ENCODE measurements at regions not wholly inside any gene's neighbourhood (a gene's known extent, or its start where the extent isn't known, plus 50 kb on each side); places are given as distances from the start of the nearest gene placed in this dataset.
"Not testable (repeated sequence)": the region's sequence is repeated elsewhere in the genome, so short reads cannot be mapped to it uniquely, and the experiment has no call there.

DNA sequence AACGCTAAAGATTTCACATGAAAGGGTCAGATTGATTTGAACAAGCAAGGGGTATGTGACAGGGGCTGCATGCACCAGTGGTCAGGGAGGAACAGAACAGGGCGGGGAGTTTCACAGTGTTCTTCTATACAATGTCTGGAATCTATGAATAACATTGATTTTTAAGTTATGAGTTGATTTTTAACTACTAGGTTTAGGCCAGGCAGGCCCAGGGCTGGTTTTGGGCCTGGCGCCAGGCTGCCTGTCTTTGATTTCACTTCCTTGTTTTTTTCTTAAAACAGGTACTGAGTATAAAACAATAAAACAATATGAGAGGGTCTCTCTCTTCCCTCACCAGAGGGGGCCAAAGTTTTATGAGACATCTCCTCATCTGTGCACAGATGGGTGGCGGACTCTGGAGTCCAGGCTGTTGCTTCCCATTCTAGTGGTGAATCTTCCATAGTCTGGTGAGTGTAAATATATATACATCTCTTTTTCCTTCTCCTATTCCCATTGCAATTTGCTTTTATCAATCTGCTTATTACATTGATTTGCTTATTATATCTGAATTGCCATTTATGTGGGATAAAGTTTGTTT, 133.2 kb downstream of the ZNF737 start:
- TF ChIP-seq, protein P1, sequence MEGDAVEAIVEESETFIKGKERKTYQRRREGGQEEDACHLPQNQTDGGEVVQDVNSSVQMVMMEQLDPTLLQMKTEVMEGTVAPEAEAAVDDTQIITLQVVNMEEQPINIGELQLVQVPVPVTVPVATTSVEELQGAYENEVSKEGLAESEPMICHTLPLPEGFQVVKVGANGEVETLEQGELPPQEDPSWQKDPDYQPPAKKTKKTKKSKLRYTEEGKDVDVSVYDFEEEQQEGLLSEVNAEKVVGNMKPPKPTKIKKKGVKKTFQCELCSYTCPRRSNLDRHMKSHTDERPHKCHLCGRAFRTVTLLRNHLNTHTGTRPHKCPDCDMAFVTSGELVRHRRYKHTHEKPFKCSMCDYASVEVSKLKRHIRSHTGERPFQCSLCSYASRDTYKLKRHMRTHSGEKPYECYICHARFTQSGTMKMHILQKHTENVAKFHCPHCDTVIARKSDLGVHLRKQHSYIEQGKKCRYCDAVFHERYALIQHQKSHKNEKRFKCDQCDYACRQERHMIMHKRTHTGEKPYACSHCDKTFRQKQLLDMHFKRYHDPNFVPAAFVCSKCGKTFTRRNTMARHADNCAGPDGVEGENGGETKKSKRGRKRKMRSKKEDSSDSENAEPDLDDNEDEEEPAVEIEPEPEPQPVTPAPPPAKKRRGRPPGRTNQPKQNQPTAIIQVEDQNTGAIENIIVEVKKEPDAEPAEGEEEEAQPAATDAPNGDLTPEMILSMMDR (IDR thresholded peaks at IDR 0.05) = not testable (repeated sequence)
- TF ChIP-seq, protein P2, sequence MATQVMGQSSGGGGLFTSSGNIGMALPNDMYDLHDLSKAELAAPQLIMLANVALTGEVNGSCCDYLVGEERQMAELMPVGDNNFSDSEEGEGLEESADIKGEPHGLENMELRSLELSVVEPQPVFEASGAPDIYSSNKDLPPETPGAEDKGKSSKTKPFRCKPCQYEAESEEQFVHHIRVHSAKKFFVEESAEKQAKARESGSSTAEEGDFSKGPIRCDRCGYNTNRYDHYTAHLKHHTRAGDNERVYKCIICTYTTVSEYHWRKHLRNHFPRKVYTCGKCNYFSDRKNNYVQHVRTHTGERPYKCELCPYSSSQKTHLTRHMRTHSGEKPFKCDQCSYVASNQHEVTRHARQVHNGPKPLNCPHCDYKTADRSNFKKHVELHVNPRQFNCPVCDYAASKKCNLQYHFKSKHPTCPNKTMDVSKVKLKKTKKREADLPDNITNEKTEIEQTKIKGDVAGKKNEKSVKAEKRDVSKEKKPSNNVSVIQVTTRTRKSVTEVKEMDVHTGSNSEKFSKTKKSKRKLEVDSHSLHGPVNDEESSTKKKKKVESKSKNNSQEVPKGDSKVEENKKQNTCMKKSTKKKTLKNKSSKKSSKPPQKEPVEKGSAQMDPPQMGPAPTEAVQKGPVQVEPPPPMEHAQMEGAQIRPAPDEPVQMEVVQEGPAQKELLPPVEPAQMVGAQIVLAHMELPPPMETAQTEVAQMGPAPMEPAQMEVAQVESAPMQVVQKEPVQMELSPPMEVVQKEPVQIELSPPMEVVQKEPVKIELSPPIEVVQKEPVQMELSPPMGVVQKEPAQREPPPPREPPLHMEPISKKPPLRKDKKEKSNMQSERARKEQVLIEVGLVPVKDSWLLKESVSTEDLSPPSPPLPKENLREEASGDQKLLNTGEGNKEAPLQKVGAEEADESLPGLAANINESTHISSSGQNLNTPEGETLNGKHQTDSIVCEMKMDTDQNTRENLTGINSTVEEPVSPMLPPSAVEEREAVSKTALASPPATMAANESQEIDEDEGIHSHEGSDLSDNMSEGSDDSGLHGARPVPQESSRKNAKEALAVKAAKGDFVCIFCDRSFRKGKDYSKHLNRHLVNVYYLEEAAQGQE (IDR thresholded peaks at IDR 0.05; ENCODE audit: insufficient read depth in 1 of 2, low read depth in 2 of 2, low read length in 1 of 2) = not testable (repeated sequence)
- not testable (repeated sequence) for TF ChIP-seq TCF7L2 (IDR thresholded peaks at IDR 0.05; ENCODE audit: low read depth, low read length); POLR2AphosphoS5 (IDR thresholded peaks at IDR 0.05; ENCODE audit: low read depth, low read length); SIN3A (IDR thresholded peaks at IDR 0.05; ENCODE audit: borderline replicate concordance, insufficient read depth, low read depth, low read length)
